ENCODE measurements at regions not wholly inside any gene's neighbourhood (a gene's known extent, or its start where the extent isn't known, plus 50 kb on each side); places are given as distances from the start of the nearest gene placed in this dataset.

- TF ChIP-seq CTCF (IDR thresholded peaks at IDR 0.05), result no peak
- no peak for TF ChIP-seq EZH2 (IDR thresholded peaks at IDR 0.05; ENCODE audit: borderline replicate concordance, insufficient read depth, low read depth, low read length, poor library complexity, severe bottlenecking)
- Histone ChIP-seq H3K27ac (ENCODE audit: low read length in 2 of 2) (no peak overlapping the region), H3K4me3 (ENCODE audit: control extremely low read depth in 1 of 5, extremely low read depth in 1 of 5, insufficient read depth in 1 of 5, low read depth in 2 of 5, low read length in 4 of 5) (no peak overlapping the region), H3K9ac (ENCODE audit: low read length) (no peak overlapping the region), H2AFZ (ENCODE audit: insufficient read depth, low read depth, low read length, poor library complexity, severe bottlenecking) (no peak overlapping the region), H4K20me1 (ENCODE audit: control insufficient read depth, insufficient read depth, low read length, poor library complexity, severe bottlenecking) (no peaks in the 10 kb centered on the region), H3K9me3 (ENCODE audit: control extremely low read depth in 1 of 3, control insufficient read depth in 2 of 3, insufficient read depth in 1 of 3, low read length in 2 of 3) (no peaks in the 10 kb centered on the region), H3K79me2 (ENCODE audit: control insufficient read depth, insufficient read depth, low read length) (no peaks in the 10 kb centered on the region), H3K36me3 (replicated peaks in 1 of 2; ENCODE audit: control extremely low read depth in 1 of 2, control insufficient read depth in 1 of 2, extremely low read depth in 1 of 2, insufficient read depth in 2 of 2, low read length in 1 of 2) (no peaks in the 10 kb centered on the region), H3K27me3 (replicated peaks in 1 of 4; ENCODE audit: control extremely low read depth in 1 of 4, control insufficient read depth in 3 of 4, insufficient read depth in 4 of 4, low read length in 3 of 4) (peaks cover 0 to 5% (median under 1%) of the 10 kb centered on the region in 4 experiments), H3K4me2 (replicated peaks; ENCODE audit: low read depth, low read length, poor library complexity, severe bottlenecking) (no peak overlapping the region), H3K4me1 (ENCODE audit: control insufficient read depth in 2 of 2, insufficient read depth in 2 of 2, low read length in 2 of 2) (no peaks in the 10 kb centered on the region)
- DNase-seq, result no peak
- POLR2A ChIA-PET, result no interaction called here
- no peak overlapping the region for H3K27ac Mint-ChIP-seq
- CTCF ChIA-PET, result no interaction called here
- ATAC-seq (ENCODE audit: low read depth), result no peak
- intact Hi-C loops (cut with micrococcal nuclease), result no loop called here
- no peaks in the 10 kb centered on the region for H3K4me1 Mint-ChIP-seq
- no CpG with 5 or more reads among the region's 1 CpG for WGBS (ENCODE audit: insufficient coverage)
- peaks cover 27% of the 10 kb centered on the region for H3K27me3 Mint-ChIP-seq
- H3K4me3 Mint-ChIP-seq, result no peak overlapping the region
- H3K9me3 Mint-ChIP-seq (ENCODE audit: insufficient read depth), result no peaks in the 10 kb centered on the region
These were observed 179.0 kb upstream of the PFN2 start for GRCh38 chr3:150149651-150150051.

DNA sequence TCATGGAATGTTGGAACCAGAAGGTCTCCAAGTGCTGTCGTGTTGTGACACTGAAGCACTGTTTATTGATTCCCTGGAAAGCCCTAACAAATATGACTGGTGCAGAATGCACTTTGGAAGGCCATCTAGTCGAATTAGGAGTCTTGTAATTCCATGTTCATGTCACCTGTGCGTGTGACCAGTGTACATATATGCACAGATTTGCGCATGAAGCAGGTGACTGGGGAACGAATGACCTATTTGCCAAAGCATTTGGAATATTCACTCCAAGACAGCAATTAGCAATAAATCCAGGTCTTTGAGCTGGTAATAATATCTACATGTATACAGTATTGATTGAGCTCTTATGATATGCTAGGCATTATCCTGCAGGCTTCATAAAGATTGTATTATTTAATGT is 177.5 kb upstream of the PFN2 start:
- no peaks in the 10 kb centered on the region for H3K4me1 Mint-ChIP-seq
- Histone ChIP-seq H3K27me3 (replicated peaks in 1 of 4; ENCODE audit: control extremely low read depth in 1 of 4, control insufficient read depth in 3 of 4, insufficient read depth in 4 of 4, low read length in 3 of 4) (peaks cover 0 to 5% (median 0%) of the 10 kb centered on the region in 4 experiments), H3K36me3 (replicated peaks in 1 of 2; ENCODE audit: control extremely low read depth in 1 of 2, control insufficient read depth in 1 of 2, extremely low read depth in 1 of 2, insufficient read depth in 2 of 2, low read length in 1 of 2) (no peaks in the 10 kb centered on the region), H3K9ac (ENCODE audit: low read length) (no peak overlapping the region), H4K20me1 (ENCODE audit: control insufficient read depth, insufficient read depth, low read length, poor library complexity, severe bottlenecking) (no peaks in the 10 kb centered on the region), H3K4me1 (ENCODE audit: control insufficient read depth in 2 of 2, insufficient read depth in 2 of 2, low read length in 2 of 2) (no peaks in the 10 kb centered on the region), H3K27ac (ENCODE audit: low read length in 2 of 2) (no peak overlapping the region), H3K4me2 (replicated peaks; ENCODE audit: low read depth, low read length, poor library complexity, severe bottlenecking) (no peak overlapping the region), H3K79me2 (ENCODE audit: control insufficient read depth, insufficient read depth, low read length) (no peaks in the 10 kb centered on the region), H2AFZ (ENCODE audit: insufficient read depth, low read depth, low read length, poor library complexity, severe bottlenecking) (no peak overlapping the region), H3K9me3 (ENCODE audit: control extremely low read depth in 1 of 3, control insufficient read depth in 2 of 3, insufficient read depth in 1 of 3, low read length in 2 of 3) (no peaks in the 10 kb centered on the region), H3K4me3 (ENCODE audit: control extremely low read depth in 1 of 5, extremely low read depth in 1 of 5, insufficient read depth in 1 of 5, low read depth in 2 of 5, low read length in 4 of 5) (no peak overlapping the region)
- DNase-seq (no peak), ATAC-seq (ENCODE audit: low read depth) (no peak)
- TF ChIP-seq CTCF (IDR thresholded peaks at IDR 0.05), result no peak
- TF ChIP-seq EZH2 (IDR thresholded peaks at IDR 0.05; ENCODE audit: borderline replicate concordance, insufficient read depth, low read depth, low read length, poor library complexity, severe bottlenecking), result no peak
- no peak overlapping the region for H3K4me3 Mint-ChIP-seq
- no peaks in the 10 kb centered on the region for H3K9me3 Mint-ChIP-seq (ENCODE audit: insufficient read depth)
- intact Hi-C loops (cut with micrococcal nuclease), result no loop called here
- no peak overlapping the region for H3K27ac Mint-ChIP-seq
- POLR2A ChIA-PET, result no interaction called here
- CTCF ChIA-PET, result no interaction called here
- WGBS (ENCODE audit: insufficient coverage), result 88% methylated on average over 3 of the region's 5 CpGs
- peaks cover 28% of the 10 kb centered on the region for H3K27me3 Mint-ChIP-seq
